Islet precursor cell (in vitro differentiated cells): ENCODE measurements at regions not wholly inside any gene's neighbourhood (a gene's known extent, or its start where the extent isn't known, plus 50 kb on each side); places are given as distances from the start of the nearest gene placed in this dataset.
A peak's percentile ranks its signal among the peaks of the same experiment; 100 is the strongest.

ENCODE experiments used
- DNase-seq: peaks from one replicate; pipeline ENCODE4 v3.0.0-alpha.2; 2018

GRCh38 chr3:83902787-83903533 lies 1055.8 kb upstream of the CADM2 start:
- DNase-seq = no peak

- DNase-seq = no peak
Measured at GRCh38 chr3:83913381-83913780, 1045.4 kb upstream of the CADM2 start.

GRCh38 chr3:83926291-83926690 lies 1032.5 kb upstream of the CADM2 start:
- DNase-seq = no peak

GRCh38 chr3:83928391-83928790 lies 1030.4 kb upstream of the CADM2 start:
- DNase-seq = no peak

- DNase-seq = no peak
Measured at GRCh38 chr3:83928903-83929302, 1029.9 kb upstream of the CADM2 start.

- DNase-seq = peak; percentile 59
Measured at GRCh38 chr3:83934192-83935021, 1024.4 kb upstream of the CADM2 start.

GRCh38 chr3:83938491-83938890 lies 1020.3 kb upstream of the CADM2 start:
- no peak for DNase-seq

- DNase-seq = no peak
Measured at GRCh38 chr3:83941990-83942745, 1016.6 kb upstream of the CADM2 start.

- DNase-seq = no peak
Measured at GRCh38 chr3:83946049-83946448, 1012.7 kb upstream of the CADM2 start.

- DNase-seq = no peak
Measured at GRCh38 chr3:83946554-83946953, 1012.2 kb upstream of the CADM2 start.

GRCh38 chr3:83948771-83949170 lies 1010.0 kb upstream of the CADM2 start:
- no peak for DNase-seq

GRCh38 chr3:83953417-83954089 lies 1005.2 kb upstream of the CADM2 start:
- DNase-seq = no peak

GRCh38 chr3:83956431-83956830 lies 1002.4 kb upstream of the CADM2 start:
- DNase-seq = no peak

- no peak for DNase-seq
Measured at GRCh38 chr3:83968356-83968755, 990.4 kb upstream of the CADM2 start.

GRCh38 chr3:83971666-83972065 lies 987.1 kb upstream of the CADM2 start:
- no peak for DNase-seq

GRCh38 chr3:84008623-84009022 lies 950.2 kb upstream of the CADM2 start:
- no peak for DNase-seq

GRCh38 chr3:84023842-84024241 lies 934.9 kb upstream of the CADM2 start:
- no peak for DNase-seq

- no peak for DNase-seq
Measured at GRCh38 chr3:84039099-84039498, 919.7 kb upstream of the CADM2 start.

GRCh38 chr3:84042399-84043106 lies 916.2 kb upstream of the CADM2 start:
- DNase-seq = no peak

- DNase-seq = no peak
Measured at GRCh38 chr3:84066915-84067314, 891.9 kb upstream of the CADM2 start.

GRCh38 chr3:84073664-84074063 lies 885.1 kb upstream of the CADM2 start:
- no peak for DNase-seq

- no peak for DNase-seq
Measured at GRCh38 chr3:84074767-84075166, 884.0 kb upstream of the CADM2 start.
